Parathyroid adenoma (tissue), 2 donors: ENCODE measurements at regions not wholly inside any gene's neighbourhood (a gene's known extent, or its start where the extent isn't known, plus 50 kb on each side); places are given as distances from the start of the nearest gene placed in this dataset.
"Not testable (repeated sequence)": the region's sequence is repeated elsewhere in the genome, so short reads cannot be mapped to it uniquely, and the experiment has no call there.

Experiments
- H2AFZ ChIP-seq: fragments of 300-600 bp; sonication (generic); one replicate; pipeline ENCODE4 v1.7.0; 2017; ENCODE audit warnings: antibody characterized with exemption, mild to moderate bottlenecking
- H3K27ac ChIP-seq: fragments of 300-600 bp; sonication (generic); one replicate; pipeline ENCODE4 v1.7.0; 2017
- H3K27me3 ChIP-seq: fragments of 300-600 bp; sonication (generic); one replicate; pipeline ENCODE4 v1.7.0; 2017; ENCODE audit warnings: low read length; ENCODE audit not compliant: control insufficient read depth, insufficient read depth
- H3K36me3 ChIP-seq: fragments of 300-600 bp; sonication (generic); one replicate; pipeline ENCODE4 v1.7.0; 2017; ENCODE audit warnings: low read length; ENCODE audit not compliant: control insufficient read depth, insufficient read depth
- H3K4me1 ChIP-seq: fragments of 300-600 bp; sonication (generic); one replicate; pipeline ENCODE4 v1.7.0; 2017; ENCODE audit warnings: control low read depth
- H3K4me2 ChIP-seq: fragments of 300-600 bp; sonication (generic); one replicate; pipeline ENCODE4 v1.7.0; 2017; ENCODE audit warnings: low read length
- H3K4me3 ChIP-seq: fragments of 300-600 bp; sonication (generic); one replicate; pipeline ENCODE4 v1.7.0; 2017; ENCODE audit warnings: low read depth, low read length
- H3K79me2 ChIP-seq: fragments of 300-600 bp; sonication (generic); one replicate; pipeline ENCODE4 v1.7.0; 2017; ENCODE audit warnings: control low read depth
- H3K9ac ChIP-seq: fragments of 300-600 bp; sonication (generic); one replicate; pipeline ENCODE4 v1.7.0; 2017; ENCODE audit warnings: mild to moderate bottlenecking
- H3K9me3 ChIP-seq: fragments of 300-600 bp; sonication (generic); one replicate; pipeline ENCODE4 v1.7.0; 2017; ENCODE audit warnings: low read length; ENCODE audit not compliant: control insufficient read depth
- CTCF ChIP-seq: fragments of 300-600 bp; sonication (generic); IDR thresholded peaks from one replicate; pipeline ENCODE4 v1.7.0; 2017; ENCODE audit warnings: antibody characterized with exemption, mild to moderate bottlenecking
- donor health status: primary hyperparathyroidism.

GRCh38 chr21:17397703-17398102, 115.1 kb upstream of the CXADR start:
- no peaks in the 10 kb centered on the region for H3K36me3 ChIP-seq
- H3K79me2 ChIP-seq, result no peaks in the 10 kb centered on the region
- TF ChIP-seq CTCF, result no peak
- H2AFZ ChIP-seq, result no peak overlapping the region
- no peak overlapping the region for H3K4me3 ChIP-seq
- no peaks in the 10 kb centered on the region for H3K27me3 ChIP-seq
- no peak overlapping the region for H3K4me2 ChIP-seq
- H3K9ac ChIP-seq, result no peak overlapping the region
- H3K27ac ChIP-seq, result no peak overlapping the region
- no peaks in the 10 kb centered on the region for H3K4me1 ChIP-seq
- H3K9me3 ChIP-seq, result no peaks in the 10 kb centered on the region

- not testable (repeated sequence) for H3K9me3 ChIP-seq, H3K27ac ChIP-seq, H3K4me2 ChIP-seq, H2AFZ ChIP-seq, H3K4me1 ChIP-seq, H3K4me3 ChIP-seq, H3K27me3 ChIP-seq, H3K36me3 ChIP-seq, H3K79me2 ChIP-seq, H3K9ac ChIP-seq
Observed at GRCh38 chr21:17398954-17399353, 113.9 kb upstream of the CXADR start.

GRCh38 chr21:17402937-17403336, 109.9 kb upstream of the CXADR start:
- H2AFZ ChIP-seq, result no peak overlapping the region
- no peaks in the 10 kb centered on the region for H3K4me1 ChIP-seq
- H3K27ac ChIP-seq, result no peak overlapping the region
- H3K9me3 ChIP-seq, result no peaks in the 10 kb centered on the region
- no peak overlapping the region for H3K4me3 ChIP-seq
- TF ChIP-seq CTCF, result no peak
- H3K27me3 ChIP-seq, result no peaks in the 10 kb centered on the region
- H3K9ac ChIP-seq, result no peak overlapping the region
- no peak overlapping the region for H3K4me2 ChIP-seq
- H3K36me3 ChIP-seq, result no peaks in the 10 kb centered on the region
- H3K79me2 ChIP-seq, result no peaks in the 10 kb centered on the region

- no peak overlapping the region for H3K9ac ChIP-seq
- no peak for TF ChIP-seq CTCF
- H3K4me1 ChIP-seq, result no peaks in the 10 kb centered on the region
- H3K79me2 ChIP-seq, result no peaks in the 10 kb centered on the region
- H2AFZ ChIP-seq, result no peak overlapping the region
- H3K9me3 ChIP-seq, result no peaks in the 10 kb centered on the region
- no peaks in the 10 kb centered on the region for H3K27me3 ChIP-seq
- H3K27ac ChIP-seq, result no peak overlapping the region
- H3K4me3 ChIP-seq, result no peak overlapping the region
- H3K36me3 ChIP-seq, result no peaks in the 10 kb centered on the region
- H3K4me2 ChIP-seq, result no peak overlapping the region
Observed at GRCh38 chr21:17406202-17406601, 106.6 kb upstream of the CXADR start.

- Histone ChIP-seq H3K4me1 (no peaks in the 10 kb centered on the region), H3K4me3 (no peak overlapping the region), H3K36me3 (no peaks in the 10 kb centered on the region), H3K9me3 (no peaks in the 10 kb centered on the region), H2AFZ (no peak overlapping the region), H3K4me2 (no peak overlapping the region), H3K9ac (no peak overlapping the region), H3K79me2 (no peaks in the 10 kb centered on the region), H3K27me3 (no peaks in the 10 kb centered on the region), H3K27ac (no peak overlapping the region)
- TF ChIP-seq CTCF, result no peak
Observed at GRCh38 chr21:17414766-17415165, 98.1 kb upstream of the CXADR start.
